DOHH2 (cell line): ENCODE measurements at regions not wholly inside any gene's neighbourhood (a gene's known extent, or its start where the extent isn't known, plus 50 kb on each side); places are given as distances from the start of the nearest gene placed in this dataset.

Experiments used
- H3F3A ChIP-seq: fragments of 200-600 bp; sonication (generic), shearing (Covaris generic); 2 replicates; pipeline ENCODE4 v1.6.0; 2016; ENCODE audit warnings: antibody characterized with exemption, mild to moderate bottlenecking; ENCODE audit not compliant: control insufficient read depth, insufficient read depth
- H3K27ac ChIP-seq: fragments of 200-600 bp; sonication (generic); 2 replicates; pipeline ENCODE4 v1.5.1; 2014; ENCODE audit warnings: low read depth, mild to moderate bottlenecking, low read length, moderate library complexity
- H3K27me3 ChIP-seq: fragments of 200-600 bp; sonication (generic); 2 replicates; pipeline ENCODE4 v1.6.1; 2014; ENCODE audit warnings: mild to moderate bottlenecking, low read length, mixed read lengths; ENCODE audit not compliant: control insufficient read depth
- H3K36me3 ChIP-seq: fragments of 200-600 bp; sonication (generic); 2 replicates; pipeline ENCODE4 v1.6.1; 2014; ENCODE audit warnings: mild to moderate bottlenecking, low read length, moderate library complexity, mixed read lengths; ENCODE audit not compliant: control insufficient read depth
- H3K4me1 ChIP-seq: fragments of 200-600 bp; sonication (generic); 2 replicates; pipeline ENCODE4 v1.6.1; 2014; ENCODE audit warnings: mild to moderate bottlenecking, low read length, mixed read lengths; ENCODE audit not compliant: control insufficient read depth
- H3K4me2 ChIP-seq: fragments of 200-600 bp; sonication (generic); 2 replicates; pipeline ENCODE4 v1.6.0; 2014; ENCODE audit warnings: mild to moderate bottlenecking, low read length, moderate library complexity
- H3K4me3 ChIP-seq: fragments of 200-600 bp; sonication (generic); 2 replicates; pipeline ENCODE4 v1.5.1; 2014; ENCODE audit warnings: mild to moderate bottlenecking, low read length, mixed read lengths
- H3K79me2 ChIP-seq: fragments of 200-600 bp; sonication (generic); 2 replicates; pipeline ENCODE4 v1.6.1; 2014; ENCODE audit warnings: mild to moderate bottlenecking, low read length, mixed read lengths; ENCODE audit not compliant: control insufficient read depth
- H3K9me2 ChIP-seq: fragments of 200-600 bp; sonication (generic); replicated peaks from 2 replicates; pipeline ENCODE4 v1.6.1; 2014; ENCODE audit warnings: mild to moderate bottlenecking, low read length, mixed read lengths; ENCODE audit not compliant: control insufficient read depth
- H3K9me3 ChIP-seq: fragments of 200-600 bp; sonication (generic); 2 replicates; pipeline ENCODE4 v1.6.1; 2014; ENCODE audit warnings: antibody characterized with exemption, low read length, mixed read lengths; ENCODE audit not compliant: control insufficient read depth, insufficient read depth
- H4K20me1 ChIP-seq: fragments of 200-600 bp; sonication (generic); 2 replicates; pipeline ENCODE4 v1.6.0; 2014; ENCODE audit warnings: low read depth, mild to moderate bottlenecking, antibody characterized with exemption, low read length, moderate library complexity; ENCODE audit not compliant: control insufficient read depth, insufficient read depth
- EZH2phosphoT487 ChIP-seq: fragments of 200-600 bp; sonication (generic); IDR thresholded peaks from 2 replicates; pipeline ENCODE4 v1.6.1; 2017; ENCODE audit warnings: borderline replicate concordance, mild to moderate bottlenecking, antibody characterized with exemption, low read length, moderate library complexity, mixed read lengths
- TF ChIP-seq, protein P1 (sequence below): fragments of 200-600 bp; sonication (generic); IDR thresholded peaks from one replicate; pipeline ENCODE4 v1.5.1; 2014; ENCODE audit warnings: antibody characterized with exemption, mild to moderate bottlenecking, low read depth, low read length; ENCODE audit not compliant: poor library complexity, severe bottlenecking

DNA sequence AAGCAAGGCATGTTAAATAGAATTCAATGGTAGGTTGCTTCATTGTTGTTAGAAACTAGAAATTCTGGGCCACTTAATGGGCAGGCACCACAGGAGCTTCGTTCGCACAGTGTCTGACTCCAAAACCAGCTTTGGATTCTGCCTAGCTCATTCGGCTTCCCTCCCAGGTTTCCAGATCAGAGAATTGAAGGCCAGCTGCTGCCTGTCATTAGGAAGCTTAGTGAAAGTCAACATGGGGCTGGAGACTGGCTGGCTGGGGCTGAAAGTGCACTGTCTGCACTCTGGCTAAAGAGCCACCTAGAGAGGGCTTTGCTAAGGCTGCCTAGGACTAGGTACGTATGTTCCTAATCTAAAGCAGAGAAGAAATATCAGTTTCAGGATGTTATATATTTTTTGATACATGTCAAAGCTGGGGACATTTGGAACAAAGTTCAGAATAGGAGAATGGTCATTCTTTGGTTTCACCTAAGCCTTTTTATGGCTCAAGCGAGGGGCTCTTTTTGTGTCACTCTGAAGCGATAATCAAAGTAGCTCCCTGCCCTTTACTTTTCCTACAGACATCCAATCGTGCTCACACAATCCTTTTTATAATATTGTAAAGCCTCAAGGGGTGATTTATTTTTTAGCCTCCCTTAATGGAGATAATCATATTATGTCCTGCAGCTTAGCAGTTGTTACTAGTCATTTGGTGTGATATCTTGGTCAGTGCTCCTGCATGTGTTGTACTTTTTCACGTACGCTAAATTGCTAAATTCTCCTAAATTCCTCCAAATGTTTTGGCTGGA, 238.5 kb upstream of the NAV3 start:
- Histone ChIP-seq H3K79me2 (no peaks in the 10 kb centered on the region), H3K27ac (no peak overlapping the region), H3F3A (no peaks in the 10 kb centered on the region), H3K4me1 (no peaks in the 10 kb centered on the region), H3K27me3 (no peaks in the 10 kb centered on the region), H3K4me2 (no peak overlapping the region), H3K9me2 (no peaks in the 10 kb centered on the region), H3K9me3 (no peaks in the 10 kb centered on the region), H3K36me3 (no peaks in the 10 kb centered on the region), H4K20me1 (no peaks in the 10 kb centered on the region), H3K4me3 (no peak overlapping the region)
- TF ChIP-seq EZH2phosphoT487: no peak
- TF ChIP-seq, protein P1, sequence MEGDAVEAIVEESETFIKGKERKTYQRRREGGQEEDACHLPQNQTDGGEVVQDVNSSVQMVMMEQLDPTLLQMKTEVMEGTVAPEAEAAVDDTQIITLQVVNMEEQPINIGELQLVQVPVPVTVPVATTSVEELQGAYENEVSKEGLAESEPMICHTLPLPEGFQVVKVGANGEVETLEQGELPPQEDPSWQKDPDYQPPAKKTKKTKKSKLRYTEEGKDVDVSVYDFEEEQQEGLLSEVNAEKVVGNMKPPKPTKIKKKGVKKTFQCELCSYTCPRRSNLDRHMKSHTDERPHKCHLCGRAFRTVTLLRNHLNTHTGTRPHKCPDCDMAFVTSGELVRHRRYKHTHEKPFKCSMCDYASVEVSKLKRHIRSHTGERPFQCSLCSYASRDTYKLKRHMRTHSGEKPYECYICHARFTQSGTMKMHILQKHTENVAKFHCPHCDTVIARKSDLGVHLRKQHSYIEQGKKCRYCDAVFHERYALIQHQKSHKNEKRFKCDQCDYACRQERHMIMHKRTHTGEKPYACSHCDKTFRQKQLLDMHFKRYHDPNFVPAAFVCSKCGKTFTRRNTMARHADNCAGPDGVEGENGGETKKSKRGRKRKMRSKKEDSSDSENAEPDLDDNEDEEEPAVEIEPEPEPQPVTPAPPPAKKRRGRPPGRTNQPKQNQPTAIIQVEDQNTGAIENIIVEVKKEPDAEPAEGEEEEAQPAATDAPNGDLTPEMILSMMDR: no peak

DNA sequence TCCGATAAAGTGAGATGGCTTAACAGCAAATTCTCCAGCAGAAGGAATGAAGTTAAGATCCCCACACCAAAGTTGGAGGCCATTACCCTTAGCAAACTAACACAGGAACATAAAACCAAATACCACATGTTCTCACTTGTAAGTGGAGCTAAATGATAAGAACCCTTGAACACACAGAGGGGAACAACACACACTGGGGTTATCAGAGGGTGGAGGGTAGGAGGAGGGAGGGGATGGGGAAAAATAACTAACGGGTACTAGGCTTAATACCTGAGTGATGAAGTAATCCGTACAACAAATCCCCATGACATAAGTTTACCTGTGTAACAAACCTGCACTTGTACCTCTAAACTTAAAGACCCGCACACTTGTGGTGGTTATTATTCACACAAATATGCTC, 240.4 kb upstream of the NAV3 start:
- TF ChIP-seq, protein P1: no peak
- TF ChIP-seq EZH2phosphoT487: no peak
- no peak overlapping the region for H3K27ac ChIP-seq
- H3K9me3 ChIP-seq: no peaks in the 10 kb centered on the region
- H3K4me2 ChIP-seq: no peak overlapping the region
- H3K79me2 ChIP-seq: no peaks in the 10 kb centered on the region
- H3K4me3 ChIP-seq: no peak overlapping the region
- H3K36me3 ChIP-seq: no peaks in the 10 kb centered on the region
- H3K27me3 ChIP-seq: no peaks in the 10 kb centered on the region
- no peaks in the 10 kb centered on the region for H3K9me2 ChIP-seq
- H3F3A ChIP-seq: no peaks in the 10 kb centered on the region
- no peaks in the 10 kb centered on the region for H4K20me1 ChIP-seq
- no peaks in the 10 kb centered on the region for H3K4me1 ChIP-seq

DNA sequence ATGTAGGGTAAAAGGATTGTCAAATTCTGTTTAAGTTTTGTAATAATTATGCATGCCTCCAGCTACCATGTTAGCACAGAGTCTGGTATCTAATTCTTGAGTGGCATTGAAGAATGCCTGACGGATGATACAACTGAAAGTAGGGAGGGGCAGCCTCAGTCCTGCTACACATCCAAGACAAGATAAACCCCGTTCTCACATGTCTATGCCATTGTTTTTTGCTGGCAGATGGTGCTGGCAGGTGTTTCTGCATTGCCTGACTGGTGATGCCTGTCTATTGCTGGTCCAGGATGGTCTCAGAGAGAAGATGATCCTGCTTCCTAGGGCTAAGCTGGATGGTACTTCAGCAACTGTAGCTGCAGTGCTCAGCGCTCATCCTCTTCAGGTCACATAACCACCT, 245.8 kb upstream of the NAV3 start:
- no peaks in the 10 kb centered on the region for H3K27me3 ChIP-seq
- no peaks in the 10 kb centered on the region for H3K4me1 ChIP-seq
- no peaks in the 10 kb centered on the region for H3K36me3 ChIP-seq
- H3K27ac ChIP-seq: no peak overlapping the region
- no peaks in the 10 kb centered on the region for H3F3A ChIP-seq
- no peaks in the 10 kb centered on the region for H3K9me3 ChIP-seq
- no peaks in the 10 kb centered on the region for H3K79me2 ChIP-seq
- no peaks in the 10 kb centered on the region for H3K9me2 ChIP-seq
- TF ChIP-seq, protein P1: no peak
- TF ChIP-seq EZH2phosphoT487: no peak
- no peak overlapping the region for H3K4me3 ChIP-seq
- H3K4me2 ChIP-seq: no peak overlapping the region
- H4K20me1 ChIP-seq: no peaks in the 10 kb centered on the region
